GM21515 (cell line): ENCODE measurements at regions not wholly inside any gene's neighbourhood (a gene's known extent, or its start where the extent isn't known, plus 50 kb on each side); places are given as distances from the start of the nearest gene placed in this dataset.
"Not testable (repeated sequence)": the region's sequence is repeated elsewhere in the genome, so short reads cannot be mapped to it uniquely, and the experiment has no call there.

ENCODE experiments used
- ATAC-seq: cut with Tn5 transposase; IDR thresholded peaks from one replicate; pipeline ENCODE4 v1.9.1; 2021; ENCODE audit not compliant: unreplicated experiment

DNA sequence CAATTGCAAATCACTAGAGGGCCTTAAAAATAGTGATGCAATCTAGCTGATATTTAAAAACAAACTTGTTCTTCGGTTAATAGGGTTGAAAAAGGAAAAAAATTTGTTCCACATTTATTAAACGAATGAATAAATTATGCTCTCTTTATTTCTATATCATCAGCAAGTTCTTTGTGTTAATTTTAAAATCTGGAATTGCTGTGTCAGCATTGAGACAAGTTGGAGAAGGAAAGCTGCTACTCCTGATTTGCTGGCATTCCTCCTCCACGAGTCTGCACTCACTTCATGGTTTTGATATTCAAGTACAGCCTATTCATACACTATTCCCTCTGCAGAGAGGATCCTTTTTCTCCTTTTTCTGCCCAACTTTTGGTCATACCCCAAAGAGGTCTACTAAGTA is 117.6 kb downstream of the MRPL39 start:
- no peak for ATAC-seq

DNA sequence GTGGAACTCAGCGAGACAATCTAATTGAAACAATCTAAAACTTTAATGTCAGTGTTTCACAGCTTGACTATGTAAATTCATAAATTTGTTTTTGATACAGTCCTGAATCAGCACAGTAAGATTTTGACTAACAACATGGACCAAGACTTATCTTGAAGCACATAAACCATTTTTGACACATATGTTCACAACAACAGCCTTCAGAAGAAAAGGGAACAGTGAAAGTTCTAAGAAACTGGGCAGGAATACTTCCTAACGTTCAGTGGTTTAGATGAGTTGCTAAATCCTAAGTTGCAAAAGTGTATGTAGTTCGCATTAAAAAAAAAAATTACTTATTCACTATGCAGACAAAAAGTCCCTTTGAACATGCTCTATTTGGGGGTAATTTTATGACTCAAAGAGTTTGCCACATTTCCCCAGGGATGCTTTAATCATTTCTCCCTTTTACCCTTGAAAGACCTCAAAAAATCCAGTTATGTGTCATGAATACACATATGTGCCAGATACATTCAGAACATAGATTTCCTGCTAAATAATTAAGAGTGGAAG is 120.2 kb downstream of the MRPL39 start:
- peak; percentile 60 for ATAC-seq

DNA sequence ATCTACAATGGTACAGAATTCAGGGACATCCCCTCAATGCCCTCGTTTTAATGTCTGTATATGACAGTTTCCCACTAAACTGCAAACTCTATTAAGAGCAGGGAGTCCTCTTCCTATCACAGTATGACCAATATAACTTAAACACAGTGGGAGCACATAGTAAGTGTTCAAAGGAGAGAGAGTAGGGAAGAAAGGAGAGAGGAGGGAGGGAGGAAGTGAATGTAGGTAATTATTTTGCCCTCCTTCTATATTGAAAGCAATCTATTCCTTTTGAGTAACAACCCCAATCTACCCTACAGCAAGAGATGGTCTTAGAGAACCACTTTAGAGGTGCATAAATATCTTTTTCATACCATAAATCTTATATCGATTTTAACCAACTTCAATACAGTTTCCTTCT is 121.4 kb downstream of the MRPL39 start:
- no peak for ATAC-seq

DNA sequence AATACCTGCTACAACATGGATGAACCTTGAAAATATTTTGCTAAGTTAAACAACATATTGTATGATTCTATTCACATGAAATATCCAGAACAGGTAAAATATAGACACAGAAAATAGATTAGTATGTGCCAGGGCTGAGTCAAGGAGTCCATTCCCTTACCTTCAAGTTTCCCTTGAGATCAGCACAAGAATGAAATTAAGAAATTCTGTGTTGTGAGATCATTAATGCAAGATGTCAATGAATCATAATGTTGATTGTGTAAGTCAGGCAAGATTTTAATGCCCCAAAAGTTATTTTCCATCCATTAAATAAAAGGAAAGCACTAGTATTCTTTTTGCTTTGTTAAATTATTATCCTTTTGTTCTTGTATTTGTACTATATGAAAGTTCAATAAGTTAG is 139.4 kb downstream of the MRPL39 start:
- ATAC-seq, result no peak

DNA sequence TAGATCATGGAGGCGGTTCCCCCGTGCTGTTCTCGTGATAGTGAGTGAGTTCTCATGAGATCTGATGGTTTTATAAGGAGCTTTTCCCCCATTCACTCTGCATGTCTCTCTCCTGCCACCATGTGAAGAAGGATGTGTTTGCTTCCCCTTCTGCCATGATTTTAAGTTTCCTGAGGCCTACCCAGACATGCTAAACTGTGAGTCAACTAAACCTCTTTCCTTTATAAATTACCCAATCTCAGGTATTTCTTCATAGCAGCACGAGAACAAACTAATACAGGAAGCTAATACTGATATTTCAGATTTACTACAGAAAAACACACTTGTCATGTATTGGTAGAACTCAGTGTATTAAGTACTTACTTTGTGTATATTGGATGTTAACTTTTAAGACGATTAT is 140.2 kb downstream of the MRPL39 start:
- not testable (repeated sequence) for ATAC-seq

DNA sequence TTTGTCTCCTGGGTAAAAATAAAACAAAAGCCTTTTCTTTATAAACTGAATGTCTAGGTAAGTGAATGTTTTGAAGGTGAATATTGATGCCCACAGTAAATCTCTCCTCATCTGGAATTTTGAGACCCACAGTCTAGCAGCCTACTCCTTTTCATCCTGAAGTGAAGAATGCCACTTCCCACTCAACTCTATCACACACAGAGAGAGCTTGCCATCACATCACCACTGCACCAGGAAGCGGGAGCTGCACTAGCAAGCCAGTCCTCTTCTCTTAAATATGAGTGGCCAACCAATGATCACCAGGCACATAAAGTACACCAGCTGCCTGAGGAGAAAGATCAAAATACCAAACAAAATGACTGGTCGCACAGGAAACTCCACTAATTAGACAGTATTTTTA is 140.8 kb downstream of the MRPL39 start:
- no peak for ATAC-seq

DNA sequence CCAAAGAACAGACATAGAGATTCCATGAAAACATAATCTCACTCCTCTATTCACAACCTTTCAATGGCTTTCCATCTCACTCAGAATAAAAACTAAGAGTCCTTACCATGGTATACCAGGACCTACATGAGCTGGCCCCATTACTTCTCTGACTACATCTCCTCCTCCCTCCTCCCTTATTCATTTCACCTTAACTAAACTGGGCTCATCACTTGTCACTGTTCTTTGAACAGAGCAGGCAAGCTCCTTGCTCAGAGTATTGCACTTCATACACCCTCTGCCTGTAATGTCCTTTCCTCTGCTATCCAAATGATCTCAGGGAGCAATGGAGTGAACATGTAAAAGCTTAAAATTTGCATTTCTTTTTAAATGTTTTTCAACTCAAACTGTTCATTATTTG is 142.0 kb downstream of the MRPL39 start:
- no peak for ATAC-seq

DNA sequence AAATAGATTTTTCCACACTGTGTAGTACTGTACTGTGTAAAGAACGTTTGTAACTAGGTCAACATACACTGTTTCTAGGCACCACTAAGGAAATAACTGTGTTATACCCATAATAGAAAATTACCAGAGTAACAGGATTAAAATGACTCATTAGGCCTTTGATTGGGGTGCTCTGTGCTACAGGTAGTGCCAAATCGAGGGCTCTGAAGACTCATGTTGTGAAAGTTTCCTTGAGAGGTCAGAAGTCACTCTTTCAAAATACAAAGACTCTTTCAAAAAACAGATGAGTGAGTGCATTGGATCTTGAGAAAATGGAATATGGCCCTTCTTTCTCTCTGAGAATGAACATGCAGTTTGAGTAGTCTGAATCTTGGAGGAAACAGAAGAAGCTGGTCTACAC is 143.0 kb downstream of the MRPL39 start:
- ATAC-seq, result no peak

DNA sequence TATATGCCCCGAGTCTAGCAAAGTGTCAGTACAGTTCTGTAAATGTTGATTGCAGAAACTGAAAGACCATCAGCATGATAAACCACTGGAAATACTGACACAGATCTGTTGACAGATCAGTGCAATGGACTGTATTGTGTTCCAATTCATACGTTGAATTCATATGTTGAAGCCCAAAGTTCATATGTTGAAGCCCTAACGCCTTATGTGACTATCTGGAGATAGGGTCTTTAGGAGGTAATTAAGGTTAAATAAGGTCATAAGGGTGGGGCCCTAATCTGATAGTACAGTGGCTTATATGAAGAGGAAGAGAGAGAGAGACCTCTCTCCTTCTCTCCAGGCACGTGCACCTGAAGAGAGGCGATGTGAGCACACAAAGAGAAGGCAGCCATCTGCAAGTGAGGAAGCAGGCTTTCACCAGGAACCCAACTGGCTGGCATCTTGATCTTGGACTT is 144.7 kb downstream of the MRPL39 start:
- ATAC-seq, result peak; percentile 50

DNA sequence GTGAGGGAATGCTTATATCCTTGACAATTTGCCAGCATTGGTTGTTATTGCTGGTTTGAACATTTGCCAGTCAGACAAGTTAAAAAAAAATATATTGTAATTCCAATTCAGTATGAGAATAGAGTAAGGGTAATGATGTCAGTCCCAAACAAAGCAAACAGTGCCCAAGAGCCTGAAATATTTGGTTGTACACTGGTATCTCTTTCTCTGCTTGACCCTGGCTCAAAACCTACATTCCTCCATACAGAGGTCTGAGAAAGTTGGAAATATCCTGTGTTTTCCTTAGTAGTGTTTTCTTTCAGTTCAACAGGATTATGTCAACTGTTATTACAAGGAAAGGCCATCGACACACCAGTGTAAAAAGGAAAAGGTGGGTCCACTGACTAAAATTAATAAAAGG is 145.6 kb downstream of the MRPL39 start:
- ATAC-seq, result no peak

DNA sequence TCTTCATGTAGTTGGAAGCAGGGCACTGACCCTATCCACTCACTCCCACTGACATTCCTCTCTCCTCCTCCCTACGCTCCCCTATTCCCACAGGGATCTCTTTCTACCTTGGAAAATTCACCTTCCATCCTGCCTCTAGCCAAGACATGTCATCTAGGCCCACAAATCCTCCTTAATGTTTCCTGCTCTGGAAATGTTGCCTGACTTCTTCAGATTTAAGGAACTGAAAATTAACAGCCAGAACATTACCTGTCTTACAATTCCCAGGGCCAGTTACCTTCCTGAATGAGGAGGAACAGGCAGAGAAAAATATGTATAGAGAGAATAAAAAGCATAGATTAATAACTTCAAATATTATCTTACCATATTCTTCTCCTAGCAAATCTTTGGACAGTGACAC is 147.3 kb downstream of the MRPL39 start:
- ATAC-seq, result no peak

DNA sequence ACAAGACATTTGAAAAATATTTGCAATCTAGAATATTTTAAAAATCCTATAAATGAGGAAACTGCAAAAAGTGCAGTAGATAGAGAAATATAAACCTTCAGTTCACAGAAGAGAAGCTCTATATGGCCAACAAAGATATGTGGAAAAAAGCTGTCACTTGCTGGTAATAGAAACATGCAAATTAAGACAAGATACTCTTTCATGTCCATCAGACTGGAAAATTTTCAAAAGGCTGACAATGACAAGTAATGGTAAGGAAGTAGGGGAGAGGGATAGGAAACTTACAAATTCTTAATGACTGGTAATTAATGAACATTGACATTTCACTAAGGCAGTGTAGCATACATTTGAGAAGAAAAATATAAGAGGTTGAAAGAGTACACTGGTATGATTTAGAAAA is 147.9 kb downstream of the MRPL39 start:
- ATAC-seq, result no peak

DNA sequence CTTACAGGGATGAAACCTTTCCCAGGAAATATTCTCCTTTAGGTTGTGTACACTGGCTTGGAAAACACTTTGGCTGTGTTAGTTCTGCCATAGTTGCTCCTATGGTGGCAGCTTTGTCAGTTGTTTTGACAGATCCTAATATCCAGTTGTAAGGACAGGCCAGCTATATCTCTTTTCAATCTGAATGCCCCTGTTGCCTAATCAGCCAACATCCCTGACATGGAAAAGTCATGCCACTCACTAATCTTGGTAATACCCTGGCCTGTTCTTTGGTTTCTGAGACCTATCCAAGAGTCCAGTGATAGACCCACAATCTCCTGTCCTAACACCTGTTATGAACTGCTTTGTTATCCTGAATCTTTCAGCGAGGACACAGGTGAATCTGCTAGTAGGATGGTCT is 148.8 kb downstream of the MRPL39 start:
- ATAC-seq, result no peak

DNA sequence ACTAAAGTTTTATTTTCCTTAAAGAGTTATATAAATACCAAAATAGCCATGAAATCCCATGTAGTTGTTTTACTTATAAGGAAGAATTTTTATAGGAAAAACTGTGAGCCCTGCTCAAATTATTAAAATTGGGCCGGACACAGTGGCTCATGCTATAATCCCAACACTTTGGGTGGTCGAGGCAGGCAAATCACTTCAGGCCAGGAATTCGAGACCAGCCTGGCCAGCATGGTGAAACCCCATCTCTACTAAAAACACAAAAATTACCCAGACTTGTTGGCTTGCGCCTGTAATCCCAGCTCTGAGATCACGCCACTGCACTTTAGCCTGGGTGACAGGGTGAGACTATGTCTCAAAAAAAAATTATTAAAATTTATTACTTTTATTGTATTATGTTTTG is 149.3 kb downstream of the MRPL39 start:
- ATAC-seq, result no peak

DNA sequence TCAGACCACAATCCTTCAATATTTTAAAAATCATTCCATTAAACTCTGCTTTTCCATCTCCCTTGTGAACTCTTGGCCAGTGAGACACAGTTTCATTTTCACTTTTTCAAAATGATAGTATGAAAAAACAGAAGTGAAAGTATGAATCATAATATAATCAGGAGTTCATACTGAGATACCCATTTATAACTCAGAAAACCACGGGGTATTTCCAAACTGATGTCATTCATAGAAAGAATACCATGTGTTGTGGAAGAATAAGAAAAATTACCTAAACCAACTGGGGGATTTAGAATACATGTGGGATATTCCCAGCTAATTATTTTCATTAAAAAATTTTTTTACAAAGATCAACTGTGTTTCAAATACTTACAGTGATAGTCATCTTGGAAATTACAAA is 149.9 kb downstream of the MRPL39 start:
- peak; percentile 59 for ATAC-seq

DNA sequence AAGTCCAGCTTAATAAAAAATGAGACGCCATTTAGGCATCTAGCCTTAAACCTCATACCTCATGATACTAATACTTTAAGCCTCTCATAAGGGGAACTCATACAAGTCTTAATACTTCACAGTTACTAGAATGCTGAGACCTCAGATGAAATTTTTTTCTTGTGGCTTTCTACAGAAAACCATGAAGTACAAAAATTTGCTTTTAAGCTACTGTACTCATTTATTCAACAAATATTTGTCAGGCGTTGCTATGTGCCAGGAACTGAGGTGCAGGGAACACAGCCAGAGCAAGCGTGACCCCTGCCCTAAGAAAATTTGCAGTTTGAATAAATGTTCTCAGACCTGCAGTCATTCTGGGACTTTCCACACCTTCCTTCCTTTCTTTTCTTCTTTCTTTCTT is 150.6 kb downstream of the MRPL39 start:
- ATAC-seq, result peak; percentile 37

DNA sequence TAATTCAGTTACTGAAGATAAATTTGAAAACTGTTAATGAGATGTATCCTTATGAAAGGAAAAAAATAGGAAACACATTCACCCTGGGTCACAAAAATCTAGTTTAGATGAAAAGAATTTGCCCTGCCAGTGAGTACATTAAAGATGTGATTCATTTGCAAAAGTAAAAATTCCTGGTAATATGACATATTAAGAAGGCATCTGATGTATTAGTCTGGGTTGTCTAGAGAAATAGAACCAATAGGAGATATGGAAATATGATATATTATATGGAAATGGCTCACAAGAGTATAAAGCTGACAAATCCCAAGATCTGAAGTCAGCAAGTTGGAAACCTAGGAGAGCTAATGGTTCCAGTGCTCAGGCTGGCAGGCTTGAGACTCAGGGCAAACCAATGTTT is 153.8 kb downstream of the MRPL39 start:
- ATAC-seq, result no peak

DNA sequence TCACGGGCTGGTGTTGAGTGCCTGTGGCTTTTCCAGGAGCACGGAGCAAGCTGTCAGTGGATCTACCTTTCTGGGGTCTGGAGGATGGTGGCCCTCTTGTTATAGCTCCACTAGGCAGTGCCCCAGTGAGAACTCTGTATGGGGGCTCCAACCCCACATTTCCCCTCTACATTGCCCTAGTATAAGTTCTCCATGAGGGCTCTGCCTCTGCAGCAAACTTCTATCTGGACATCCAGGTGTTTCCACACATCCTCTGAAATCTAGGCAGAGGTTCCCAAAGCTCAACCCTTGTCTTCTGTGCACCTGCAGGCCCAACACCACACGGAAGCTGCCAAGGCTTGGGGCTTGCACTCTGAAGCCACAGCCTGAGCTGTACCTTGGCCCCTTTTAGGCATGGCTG is 157.3 kb downstream of the MRPL39 start:
- ATAC-seq, result no peak

DNA sequence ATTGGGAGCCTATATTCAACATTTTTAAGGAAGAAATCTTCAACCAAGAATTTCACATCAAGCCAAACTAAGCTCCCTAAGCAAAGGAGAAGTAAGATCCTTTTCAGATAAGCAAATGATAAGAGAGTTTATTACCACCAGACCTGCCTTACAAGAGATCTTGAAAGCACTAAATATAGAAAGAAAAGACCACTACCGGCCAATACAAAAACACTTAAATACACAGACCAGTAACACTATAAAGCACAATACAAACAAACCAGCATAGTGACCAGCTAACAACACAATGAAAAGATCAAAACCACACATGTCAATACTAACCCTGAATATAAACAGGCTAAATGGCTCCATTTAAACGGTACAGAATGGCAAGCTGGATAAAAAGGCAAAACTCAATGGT is 165.4 kb downstream of the MRPL39 start:
- no peak for ATAC-seq

DNA sequence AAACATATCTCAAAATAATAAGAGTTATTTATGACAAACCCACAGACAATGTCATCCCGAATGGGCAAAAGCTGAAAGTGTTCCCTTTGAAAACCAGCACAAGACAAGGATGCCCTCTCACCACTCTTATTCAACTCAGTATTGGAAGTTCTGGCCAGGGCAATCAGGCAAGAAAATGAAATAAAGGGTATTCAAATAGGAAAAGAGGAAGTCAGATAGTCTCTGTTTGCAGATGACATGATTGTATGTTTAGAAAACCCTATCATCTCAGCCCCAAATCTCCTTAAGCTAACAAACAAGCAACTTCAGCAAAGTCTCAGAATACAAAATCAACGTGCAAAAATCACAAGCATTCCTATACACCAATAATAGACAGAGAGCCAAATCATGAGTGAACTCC is 169.8 kb downstream of the MRPL39 start:
- not testable (repeated sequence) for ATAC-seq

DNA sequence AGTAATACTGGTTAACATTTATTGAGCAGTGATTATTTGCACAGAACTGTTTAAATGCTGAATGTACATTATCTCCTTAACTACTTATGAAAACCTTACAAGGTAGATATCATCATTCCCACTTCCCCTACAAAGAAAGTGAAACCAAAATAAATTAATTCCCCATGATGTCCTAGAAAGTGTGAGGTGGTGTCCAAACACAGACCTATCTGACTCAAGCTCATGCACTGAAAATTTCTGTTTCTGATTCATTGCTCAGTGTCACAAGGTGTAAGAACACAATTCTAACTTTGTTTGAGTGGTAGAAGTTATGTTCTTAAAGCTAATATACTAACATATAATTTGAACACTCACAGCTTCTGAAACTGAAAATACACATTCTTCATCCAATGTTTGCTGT is 178.7 kb downstream of the MRPL39 start:
- ATAC-seq, result peak; percentile 45

DNA sequence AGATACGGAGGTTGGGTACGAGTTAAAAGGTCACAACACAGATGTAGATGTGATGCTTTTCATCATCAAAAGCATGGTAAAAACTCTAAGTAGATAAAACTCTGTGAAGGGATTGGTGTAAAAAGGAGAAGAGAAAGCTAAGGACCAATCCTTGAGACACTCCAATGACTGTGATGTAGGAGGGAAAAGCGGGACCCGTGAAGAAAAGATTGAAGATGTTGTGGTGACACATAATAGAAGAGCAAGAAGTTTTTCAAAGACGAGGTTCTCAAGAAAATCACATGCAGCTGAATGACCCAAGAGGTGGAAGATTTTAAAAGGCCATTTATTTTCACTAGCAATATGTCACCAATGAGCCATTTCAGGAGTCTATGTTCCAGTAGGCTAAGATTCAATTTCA is 179.5 kb downstream of the MRPL39 start:
- no peak for ATAC-seq

DNA sequence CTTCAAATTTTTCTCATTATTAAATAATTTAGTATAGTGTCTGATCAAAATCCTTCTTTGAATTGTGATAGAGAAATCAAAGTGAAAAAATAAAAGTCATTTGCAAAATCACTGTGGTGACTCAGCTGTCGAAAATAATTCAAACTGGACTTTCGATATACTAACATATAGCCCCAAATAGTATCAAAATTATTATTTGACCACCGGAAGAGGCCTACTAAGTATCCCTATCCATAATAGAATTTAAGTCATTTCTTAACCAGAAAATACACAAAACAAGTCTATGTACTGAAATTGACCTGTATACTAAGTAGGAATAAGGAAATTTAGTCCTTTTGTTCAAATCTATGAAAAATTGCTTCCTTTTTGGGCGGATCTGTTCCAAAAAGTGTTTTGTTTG is 180.7 kb downstream of the MRPL39 start:
- ATAC-seq, result no peak

DNA sequence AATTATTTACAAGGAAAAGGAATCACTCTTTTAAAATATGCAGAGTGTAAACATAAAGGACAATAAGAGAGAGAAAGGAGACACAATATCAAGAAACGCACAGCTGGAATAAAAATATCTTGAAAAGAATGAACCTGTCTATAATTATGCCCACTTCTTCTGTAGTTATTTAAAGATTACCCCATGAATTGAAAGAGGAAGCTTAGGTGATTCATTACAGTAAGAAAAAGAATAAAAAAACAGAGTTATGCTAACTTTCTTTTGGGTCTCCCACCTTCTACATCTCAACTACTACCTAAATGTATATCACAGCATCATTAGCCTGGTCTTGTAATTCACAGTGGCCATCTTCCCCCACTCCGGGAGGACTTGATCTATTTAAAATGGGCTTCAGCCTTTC is 182.1 kb downstream of the MRPL39 start:
- ATAC-seq, result no peak
